NCI-H128 (cell line): ENCODE measurements at regions not wholly inside any gene's neighbourhood (a gene's known extent, or its start where the extent isn't known, plus 50 kb on each side); places are given as distances from the start of the nearest gene placed in this dataset.
A peak's percentile ranks its signal among the peaks of the same experiment; 100 is the strongest.

ENCODE experiments used
- DNase-seq: peaks from one replicate; lab custom pipeline; 2025; ENCODE audit not compliant: unreplicated experiment; lab: John Stamatoyannopoulos, UW

GRCh38 chr13:60282708-60283107, 114.3 kb upstream of the TDRD3 start:
- DNase-seq = no peak

- DNase-seq = no peak
Measured at GRCh38 chr13:60286707-60287106, 110.3 kb upstream of the TDRD3 start.

- DNase-seq = no peak
Measured at GRCh38 chr13:60288569-60288968, 108.5 kb upstream of the TDRD3 start.

GRCh38 chr13:60303166-60303565, 93.9 kb upstream of the TDRD3 start:
- no peak for DNase-seq

GRCh38 chr13:60311527-60311926, 85.5 kb upstream of the TDRD3 start:
- no peak for DNase-seq

GRCh38 chr13:60312851-60313505, 84.0 kb upstream of the TDRD3 start:
- DNase-seq = no peak

GRCh38 chr13:60318186-60318585, 78.8 kb upstream of the TDRD3 start:
- DNase-seq = no peak

- no peak for DNase-seq
Measured at GRCh38 chr13:60324131-60324530, 72.9 kb upstream of the TDRD3 start.

- no peak for DNase-seq
Measured at GRCh38 chr13:60326273-60326672, 70.7 kb upstream of the TDRD3 start.

GRCh38 chr13:60327511-60327910, 69.5 kb upstream of the TDRD3 start:
- DNase-seq = no peak

- DNase-seq = no peak
Measured at GRCh38 chr13:60328073-60328472, 68.9 kb upstream of the TDRD3 start.

- peak; percentile 10 for DNase-seq
Measured at GRCh38 chr13:60329221-60329923, 67.6 kb upstream of the TDRD3 start.

GRCh38 chr13:60331249-60332012, 65.6 kb upstream of the TDRD3 start:
- DNase-seq = no peak

- no peak for DNase-seq
Measured at GRCh38 chr13:60332682-60333081, 64.3 kb upstream of the TDRD3 start.

GRCh38 chr13:60334310-60334709, 62.7 kb upstream of the TDRD3 start:
- DNase-seq = no peak

GRCh38 chr13:60335531-60335930, 61.5 kb upstream of the TDRD3 start:
- peak; percentile 14 for DNase-seq

- DNase-seq = no peak
Measured at GRCh38 chr13:60338754-60339153, 58.3 kb upstream of the TDRD3 start.

GRCh38 chr13:60343978-60344377, 53.0 kb upstream of the TDRD3 start:
- no peak for DNase-seq

GRCh38 chr13:60347174-60347573, 49.8 kb upstream of the TDRD3 start:
- no peak for DNase-seq
